SK-N-SH treated with all-trans-retinoic acid at 6 μM for 48 hours (cell line): ENCODE measurements at regions not wholly inside any gene's neighbourhood (a gene's known extent, or its start where the extent isn't known, plus 50 kb on each side); places are given as distances from the start of the nearest gene placed in this dataset.

Experiments
- BACH2 ChIP-seq: fragments of 250-450 bp; sonication (Bioruptor Pico); IDR thresholded peaks from 2 replicates; pipeline ENCODE4 v1.9.0; 2021; ENCODE audit warnings: mild to moderate bottlenecking, borderline replicate concordance
- CSDC2 ChIP-seq: fragments of 250-450 bp; sonication (Bioruptor Pico); IDR thresholded peaks from 2 replicates; pipeline ENCODE4 v1.5.0; 2020; ENCODE audit warnings: mild to moderate bottlenecking, moderate library complexity
- GLIS3 ChIP-seq: fragments of 250-450 bp; sonication (Bioruptor Pico); IDR thresholded peaks from 2 replicates; pipeline ENCODE4 v1.5.0; 2020; ENCODE audit warnings: mild to moderate bottlenecking, moderate library complexity
- PATZ1 ChIP-seq: fragments of 250-450 bp; sonication (Bioruptor Pico); IDR thresholded peaks from 2 replicates; pipeline ENCODE4 v1.8.0; 2020; ENCODE audit warnings: mild to moderate bottlenecking, moderate library complexity, borderline replicate concordance
- RARB ChIP-seq: fragments of 250-450 bp; sonication (Bioruptor Pico); IDR thresholded peaks from 2 replicates; pipeline ENCODE4 v1.8.0; 2021; ENCODE audit warnings: mild to moderate bottlenecking, moderate library complexity
- SNAI2 ChIP-seq: fragments of 250-450 bp; sonication (Bioruptor Pico); IDR thresholded peaks from 2 replicates; pipeline ENCODE4 v1.5.0; 2020; ENCODE audit warnings: mild to moderate bottlenecking, moderate library complexity
- TSHZ2 ChIP-seq: fragments of 250-450 bp; sonication (Bioruptor Pico); IDR thresholded peaks from 2 replicates; pipeline ENCODE4 v1.5.0; 2020; ENCODE audit warnings: mild to moderate bottlenecking, moderate library complexity
- ZC3H10 ChIP-seq: fragments of 250-450 bp; sonication (Bioruptor Pico); IDR thresholded peaks from 2 replicates; pipeline ENCODE4 v1.5.1; 2021; ENCODE audit warnings: mild to moderate bottlenecking, moderate library complexity
- ZFP3 ChIP-seq: fragments of 250-450 bp; sonication (Bioruptor Pico); IDR thresholded peaks from 2 replicates; pipeline ENCODE4 v1.5.0; 2020; ENCODE audit warnings: mild to moderate bottlenecking, moderate library complexity
- ZFP30 ChIP-seq: fragments of 450-650 bp; formaldehyde crosslinking; IDR thresholded peaks from 2 replicates; pipeline ENCODE4 v1.5.0; 2022; ENCODE audit warnings: mild to moderate bottlenecking, moderate library complexity
- ZNF565 ChIP-seq: fragments of 450-650 bp; formaldehyde crosslinking; conservative IDR thresholded peaks from 2 replicates; pipeline ENCODE4 v1.5.0; 2020; ENCODE audit warnings: low read depth, mild to moderate bottlenecking, moderate library complexity
- ZNF70 ChIP-seq: fragments of 450-650 bp; formaldehyde crosslinking; IDR thresholded peaks from 2 replicates; pipeline ENCODE4 v1.5.0; 2020; ENCODE audit warnings: mild to moderate bottlenecking, moderate library complexity
- TF ChIP-seq, protein P1 (sequence below): fragments of 250-450 bp; sonication (Bioruptor Pico); IDR thresholded peaks from 2 replicates; pipeline ENCODE4 v1.8.0; 2021; ENCODE audit warnings: low read depth, mild to moderate bottlenecking, moderate library complexity, borderline replicate concordance
- TF ChIP-seq, protein P2 (sequence below): fragments of 250-450 bp; sonication (Bioruptor Pico); IDR thresholded peaks from 2 replicates; pipeline ENCODE4 v1.5.1; 2020; ENCODE audit warnings: low read depth, mild to moderate bottlenecking, moderate library complexity

- TF ChIP-seq SNAI2 (CRISPR knock-in tag) (no peak), PATZ1 (CRISPR knock-in tag) (no peak), ZFP3 (CRISPR knock-in tag) (no peak), ZNF565 (CRISPR knock-in tag) (no peak), ZNF70 (CRISPR knock-in tag) (no peak), GLIS3 (CRISPR knock-in tag) (no peak), RARB (CRISPR knock-in tag) (no peak), ZC3H10 (CRISPR knock-in tag) (no peak), ZFP30 (CRISPR knock-in tag) (no peak), CSDC2 (CRISPR knock-in tag) (no peak), BACH2 (CRISPR knock-in tag) (no peak), TSHZ2 (no peak)
- TF ChIP-seq, protein P1, sequence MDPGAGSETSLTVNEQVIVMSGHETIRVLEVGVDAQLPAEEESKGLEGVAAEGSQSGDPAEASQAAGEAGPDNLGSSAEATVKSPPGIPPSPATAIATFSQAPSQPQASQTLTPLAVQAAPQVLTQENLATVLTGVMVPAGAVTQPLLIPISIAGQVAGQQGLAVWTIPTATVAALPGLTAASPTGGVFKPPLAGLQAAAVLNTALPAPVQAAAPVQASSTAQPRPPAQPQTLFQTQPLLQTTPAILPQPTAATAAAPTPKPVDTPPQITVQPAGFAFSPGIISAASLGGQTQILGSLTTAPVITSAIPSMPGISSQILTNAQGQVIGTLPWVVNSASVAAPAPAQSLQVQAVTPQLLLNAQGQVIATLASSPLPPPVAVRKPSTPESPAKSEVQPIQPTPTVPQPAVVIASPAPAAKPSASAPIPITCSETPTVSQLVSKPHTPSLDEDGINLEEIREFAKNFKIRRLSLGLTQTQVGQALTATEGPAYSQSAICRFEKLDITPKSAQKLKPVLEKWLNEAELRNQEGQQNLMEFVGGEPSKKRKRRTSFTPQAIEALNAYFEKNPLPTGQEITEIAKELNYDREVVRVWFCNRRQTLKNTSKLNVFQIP (CRISPR knock-in tag), result no peak
- TF ChIP-seq, protein P2, sequence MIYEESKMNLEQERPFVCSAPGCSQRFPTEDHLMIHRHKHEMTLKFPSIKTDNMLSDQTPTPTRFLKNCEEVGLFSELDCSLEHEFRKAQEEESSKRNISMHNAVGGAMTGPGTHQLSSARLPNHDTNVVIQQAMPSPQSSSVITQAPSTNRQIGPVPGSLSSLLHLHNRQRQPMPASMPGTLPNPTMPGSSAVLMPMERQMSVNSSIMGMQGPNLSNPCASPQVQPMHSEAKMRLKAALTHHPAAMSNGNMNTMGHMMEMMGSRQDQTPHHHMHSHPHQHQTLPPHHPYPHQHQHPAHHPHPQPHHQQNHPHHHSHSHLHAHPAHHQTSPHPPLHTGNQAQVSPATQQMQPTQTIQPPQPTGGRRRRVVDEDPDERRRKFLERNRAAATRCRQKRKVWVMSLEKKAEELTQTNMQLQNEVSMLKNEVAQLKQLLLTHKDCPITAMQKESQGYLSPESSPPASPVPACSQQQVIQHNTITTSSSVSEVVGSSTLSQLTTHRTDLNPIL (CRISPR knock-in tag), result no peak
Observed at GRCh38 chr3:181289306-181289705, 299.8 kb upstream of the DNAJC19 start.
